ENCODE measurements at regions not wholly inside any gene's neighbourhood (a gene's known extent, or its start where the extent isn't known, plus 50 kb on each side); places are given as distances from the start of the nearest gene placed in this dataset.

- H3K27me3 ChIP-seq, result no peaks in the 10 kb centered on the region
- H3K4me3 ChIP-seq, result no peak overlapping the region
- DNase-seq (peak in 3 of 5 donors; percentile 17 to 26 (median 24)), ATAC-seq (peak; percentile 59 to 91 (median 85))
- 14 to 33% (median 19%) methylated on average over 6 of the region's 6 CpGs for WGBS, 4 donors
- no peaks in the 10 kb centered on the region for H3K36me3 ChIP-seq
- intact Hi-C loops (cut with DNase I), result no loop called here
- TF ChIP-seq, protein P1, sequence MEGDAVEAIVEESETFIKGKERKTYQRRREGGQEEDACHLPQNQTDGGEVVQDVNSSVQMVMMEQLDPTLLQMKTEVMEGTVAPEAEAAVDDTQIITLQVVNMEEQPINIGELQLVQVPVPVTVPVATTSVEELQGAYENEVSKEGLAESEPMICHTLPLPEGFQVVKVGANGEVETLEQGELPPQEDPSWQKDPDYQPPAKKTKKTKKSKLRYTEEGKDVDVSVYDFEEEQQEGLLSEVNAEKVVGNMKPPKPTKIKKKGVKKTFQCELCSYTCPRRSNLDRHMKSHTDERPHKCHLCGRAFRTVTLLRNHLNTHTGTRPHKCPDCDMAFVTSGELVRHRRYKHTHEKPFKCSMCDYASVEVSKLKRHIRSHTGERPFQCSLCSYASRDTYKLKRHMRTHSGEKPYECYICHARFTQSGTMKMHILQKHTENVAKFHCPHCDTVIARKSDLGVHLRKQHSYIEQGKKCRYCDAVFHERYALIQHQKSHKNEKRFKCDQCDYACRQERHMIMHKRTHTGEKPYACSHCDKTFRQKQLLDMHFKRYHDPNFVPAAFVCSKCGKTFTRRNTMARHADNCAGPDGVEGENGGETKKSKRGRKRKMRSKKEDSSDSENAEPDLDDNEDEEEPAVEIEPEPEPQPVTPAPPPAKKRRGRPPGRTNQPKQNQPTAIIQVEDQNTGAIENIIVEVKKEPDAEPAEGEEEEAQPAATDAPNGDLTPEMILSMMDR (IDR thresholded peaks at IDR 0.05), result no peak
- no peak for TF ChIP-seq POLR2A (IDR thresholded peaks at IDR 0.05)
- H3K27ac ChIP-seq, result peak overlapping the region in 2 of 12 donors; percentile 4 to 23
- no peaks in the 10 kb centered on the region for H3K9me3 ChIP-seq
- H3K4me1 ChIP-seq, result peaks cover 0 to 51% (median 15%) of the 10 kb centered on the region in 12 donors
These were observed 225.7 kb upstream of the CCDC150 start for GRCh38 chr2:196413821-196414274.

GRCh38 chr2:196415384-196415783, 224.1 kb upstream of the CCDC150 start:
- Histone ChIP-seq H3K4me3 (no peak overlapping the region), H3K27me3 (no peaks in the 10 kb centered on the region), H3K27ac (no peak overlapping the region), H3K36me3 (no peaks in the 10 kb centered on the region), H3K9me3 (no peaks in the 10 kb centered on the region), H3K4me1 (peaks cover 0 to 49% (median 23%) of the 10 kb centered on the region in 12 donors)
- ATAC-seq (no peak), DNase-seq (no peak)
- TF ChIP-seq POLR2A (IDR thresholded peaks at IDR 0.05), result no peak
- TF ChIP-seq, protein P1 (IDR thresholded peaks at IDR 0.05), result no peak
- intact Hi-C loops (cut with DNase I), result no loop called here
- WGBS, 4 donors, result 66 to 78% (median 68%) methylated on average over 5 of the region's 5 CpGs

DNA sequence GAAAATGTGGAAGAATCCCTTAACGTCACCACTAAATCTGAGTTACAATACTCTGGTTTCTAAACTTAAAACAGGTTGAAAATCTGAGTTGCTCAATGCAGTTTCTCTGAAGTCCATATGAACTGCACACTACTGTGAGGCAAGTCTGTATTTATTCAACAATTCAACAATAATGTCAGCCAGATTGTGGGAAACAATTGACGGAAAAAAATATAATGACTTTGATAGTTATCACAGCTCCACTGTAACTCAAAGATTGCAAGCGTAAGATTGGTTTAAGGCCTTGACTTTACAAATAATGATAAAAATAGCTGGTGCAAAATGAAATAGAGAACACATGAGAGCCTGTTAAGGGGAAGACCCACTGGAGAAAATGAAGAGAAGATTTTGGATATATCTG, 219.4 kb upstream of the CCDC150 start:
- Histone ChIP-seq H3K27ac (peak overlapping the region in 4 of 12 donors; percentile 4 to 37 (median 34)), H3K9me3 (no peaks in the 10 kb centered on the region), H3K36me3 (no peaks in the 10 kb centered on the region), H3K4me3 (no peak overlapping the region), H3K27me3 (no peaks in the 10 kb centered on the region), H3K4me1 (peaks cover 0 to 32% (median 11%) of the 10 kb centered on the region in 12 donors)
- ATAC-seq (peak in 3 of 4 donors; percentile 26 to 64 (median 55)), DNase-seq (no peak)
- intact Hi-C loops (cut with DNase I), result no loop called here
- TF ChIP-seq POLR2A (IDR thresholded peaks at IDR 0.05), result no peak
- TF ChIP-seq, protein P1 (IDR thresholded peaks at IDR 0.05), result no peak
- 59 to 75% (median 67%) methylated on average over 3 of the region's 3 CpGs for WGBS, 4 donors

GRCh38 chr2:196421880-196422279, 217.6 kb upstream of the CCDC150 start:
- Histone ChIP-seq H3K9me3 (peaks cover 0 to 6% (median 0%) of the 10 kb centered on the region in 12 donors), H3K36me3 (peaks cover 0 to 6% (median 0%) of the 10 kb centered on the region in 9 donors), H3K4me1 (peaks cover 0 to 22% (median 9%) of the 10 kb centered on the region in 12 donors), H3K27ac (no peak overlapping the region), H3K27me3 (no peaks in the 10 kb centered on the region), H3K4me3 (no peak overlapping the region)
- TF ChIP-seq POLR2A (IDR thresholded peaks at IDR 0.05), result no peak
- TF ChIP-seq, protein P1 (IDR thresholded peaks at IDR 0.05), result no peak
- ATAC-seq (no peak), DNase-seq (no peak)
- WGBS, 4 donors, result 81 to 100% (median 97%) methylated on average over 3 of the region's 3 CpGs
- intact Hi-C loops (cut with DNase I), result no loop called here
